Epithelial cell of esophagus (primary cell): ENCODE measurements at regions not wholly inside any gene's neighbourhood (a gene's known extent, or its start where the extent isn't known, plus 50 kb on each side); places are given as distances from the start of the nearest gene placed in this dataset.

ENCODE experiments used
- DNase-seq: peaks from one replicate; pipeline ENCODE4 v3.0.0; 2010; ENCODE audit warnings: low read depth
- H3K4me3 ChIP-seq: 2 replicates; pipeline ENCODE4 v1.5.1; 2011; ENCODE audit warnings: mild to moderate bottlenecking, low read length, control low read depth
- CTCF ChIP-seq: IDR thresholded peaks from 2 replicates; pipeline ENCODE4 v1.5.1; 2011; ENCODE audit warnings: low read depth, mild to moderate bottlenecking, low read length, control low read depth, inconsistent platforms; ENCODE audit not compliant: insufficient read depth; ENCODE audit errors: missing control alignments

- no peak overlapping the region for H3K4me3 ChIP-seq
- peak; percentile 34 for DNase-seq
- TF ChIP-seq CTCF = no peak
Observed at GRCh38 chr6:50305660-50306059, 255.9 kb upstream of the DEFB112 start.

GRCh38 chr6:50318536-50318935 lies 268.8 kb upstream of the DEFB112 start:
- H3K4me3 ChIP-seq = no peak overlapping the region
- no peak for DNase-seq
- no peak for TF ChIP-seq CTCF

- no peak overlapping the region for H3K4me3 ChIP-seq
- no peak for TF ChIP-seq CTCF
- DNase-seq = no peak
Observed at GRCh38 chr6:50330347-50330746, 280.6 kb upstream of the DEFB112 start.

GRCh38 chr6:50330963-50331362 lies 281.2 kb upstream of the DEFB112 start:
- H3K4me3 ChIP-seq = no peak overlapping the region
- TF ChIP-seq CTCF = no peak
- no peak for DNase-seq

GRCh38 chr6:50333696-50334095 lies 284.0 kb upstream of the DEFB112 start:
- DNase-seq = peak; percentile 38
- TF ChIP-seq CTCF = no peak
- H3K4me3 ChIP-seq = no peak overlapping the region

- no peak overlapping the region for H3K4me3 ChIP-seq
- DNase-seq = no peak
- TF ChIP-seq CTCF = no peak
Observed at GRCh38 chr6:50337532-50338122, 287.9 kb upstream of the DEFB112 start.

- H3K4me3 ChIP-seq = no peak overlapping the region
- no peak for TF ChIP-seq CTCF
- peak; percentile 1 for DNase-seq
Observed at GRCh38 chr6:50353603-50354002, 303.9 kb upstream of the DEFB112 start.
